ENCODE measurements at regions not wholly inside any gene's neighbourhood (a gene's known extent, or its start where the extent isn't known, plus 50 kb on each side); places are given as distances from the start of the nearest gene placed in this dataset.

DNA sequence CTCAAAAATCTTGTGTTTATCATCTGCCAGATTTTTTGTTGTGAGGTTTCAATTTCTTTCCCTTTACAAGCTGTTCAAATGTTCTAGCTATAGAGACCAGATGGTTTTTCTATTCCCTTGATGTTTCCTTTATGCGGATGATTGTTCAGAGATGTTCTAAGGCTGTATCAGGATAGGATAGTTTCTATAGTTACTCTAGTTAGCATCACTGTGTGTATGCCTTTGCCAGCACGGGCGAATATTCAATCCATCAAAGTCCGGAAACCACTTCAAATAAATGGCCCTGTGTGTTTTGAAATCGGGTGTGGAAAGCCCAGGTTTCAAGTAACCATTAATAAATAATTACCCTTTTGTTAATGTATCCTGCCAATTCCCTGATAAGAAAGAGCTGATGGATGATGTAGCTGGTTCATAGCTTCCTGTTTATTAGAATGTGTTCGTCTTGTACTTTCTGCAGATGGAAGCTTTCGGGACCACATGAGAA, 149.8 kb upstream of the PRKCQ start:
- H3K4me3 ChIP-seq (ENCODE audit: low read length): no peak overlapping the region
- DNase-seq: no peak
- H3K9me3 ChIP-seq (ENCODE audit: control insufficient read depth, low read depth, low read length): no peaks in the 10 kb centered on the region
- no peaks in the 10 kb centered on the region for H3K27me3 ChIP-seq (ENCODE audit: control insufficient read depth, insufficient read depth, low read length)
- WGBS (ENCODE audit: insufficient coverage, low lambda C conversion rate): no CpG with 5 or more reads among the region's 7 CpGs
- no peaks in the 10 kb centered on the region for H3K4me1 ChIP-seq (ENCODE audit: control insufficient read depth, insufficient read depth, low read length)
- H3K27ac ChIP-seq (ENCODE audit: low read length): no peak overlapping the region
- no peaks in the 10 kb centered on the region for H3K36me3 ChIP-seq (ENCODE audit: control insufficient read depth, insufficient read depth, low read length)

DNA sequence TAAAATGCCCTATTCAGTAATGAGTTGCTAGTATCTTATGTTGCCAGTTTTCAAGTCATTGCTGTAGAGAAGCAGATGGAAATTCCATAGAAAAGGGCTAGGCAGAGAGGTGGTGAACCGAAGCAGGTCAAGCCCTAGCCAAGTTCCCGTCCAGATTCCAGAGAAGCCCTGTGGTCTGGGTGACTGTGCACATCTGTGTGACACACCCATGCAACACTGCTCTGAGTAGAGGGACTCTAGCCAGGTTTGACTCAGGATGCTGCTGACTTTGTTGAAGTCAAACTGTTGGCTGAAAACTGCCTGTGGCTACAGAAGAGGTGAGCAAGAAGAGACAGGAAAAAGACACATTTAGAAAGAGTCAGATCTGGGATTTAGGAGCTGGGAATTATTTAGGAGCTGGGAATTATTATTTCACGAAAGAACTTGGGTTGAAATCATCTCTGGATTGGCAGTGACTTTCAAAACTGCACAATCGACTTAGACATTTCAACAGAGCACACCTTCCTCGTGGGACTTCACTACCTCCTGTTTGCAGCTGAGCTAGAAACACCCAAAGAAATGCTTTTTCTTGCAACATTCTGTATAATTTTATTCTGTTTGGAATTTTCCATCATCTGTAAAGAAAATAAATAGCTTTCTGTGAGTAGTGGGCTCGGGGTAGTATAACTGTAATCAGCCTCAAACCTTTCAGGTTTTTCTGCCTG, 149.1 kb upstream of the PRKCQ start:
- 83% methylated on average over 3 of the region's 6 CpGs for WGBS (ENCODE audit: insufficient coverage, low lambda C conversion rate)
- no peak overlapping the region for H3K27ac ChIP-seq (ENCODE audit: low read length)

DNA sequence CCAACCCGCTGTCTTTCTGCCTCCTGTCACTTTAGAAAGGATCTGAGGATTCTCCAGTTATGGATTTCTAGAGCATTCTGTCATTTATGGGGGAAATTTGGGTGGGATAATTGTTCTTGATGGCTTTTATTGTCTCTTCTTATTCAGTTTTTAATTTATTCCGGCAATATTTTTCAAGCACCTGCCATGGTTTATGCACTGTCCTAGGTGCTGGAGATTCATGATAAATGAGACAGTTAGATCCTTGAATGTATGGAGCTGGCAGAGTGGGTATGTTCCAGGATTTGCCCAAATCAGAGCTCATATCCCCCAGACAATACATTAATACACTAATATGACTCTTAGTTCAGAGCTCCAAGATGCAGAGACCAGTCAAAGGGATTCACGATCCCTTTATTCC, 146.8 kb upstream of the PRKCQ start:
- no peaks in the 10 kb centered on the region for H3K9me3 ChIP-seq (ENCODE audit: control insufficient read depth, low read depth, low read length)
- no peaks in the 10 kb centered on the region for H3K4me1 ChIP-seq (ENCODE audit: control insufficient read depth, insufficient read depth, low read length)
- WGBS (ENCODE audit: insufficient coverage, low lambda C conversion rate): 81% methylated on average over 2 of the region's 3 CpGs
- H3K27me3 ChIP-seq (ENCODE audit: control insufficient read depth, insufficient read depth, low read length): no peaks in the 10 kb centered on the region
- no peak overlapping the region for H3K27ac ChIP-seq (ENCODE audit: low read length)
- DNase-seq: no peak
- no peaks in the 10 kb centered on the region for H3K36me3 ChIP-seq (ENCODE audit: control insufficient read depth, insufficient read depth, low read length)
- H3K4me3 ChIP-seq (ENCODE audit: low read length): no peak overlapping the region

More for the DNA sequence above, 149.1 kb upstream of the PRKCQ start:
- Histone ChIP-seq H3K27me3 (ENCODE audit: control insufficient read depth, insufficient read depth, low read length) (no peaks in the 10 kb centered on the region), H3K4me3 (ENCODE audit: low read length) (no peak overlapping the region), H3K9me3 (ENCODE audit: control insufficient read depth, low read depth, low read length) (no peaks in the 10 kb centered on the region), H3K36me3 (ENCODE audit: control insufficient read depth, insufficient read depth, low read length) (no peaks in the 10 kb centered on the region), H3K4me1 (ENCODE audit: control insufficient read depth, insufficient read depth, low read length) (no peaks in the 10 kb centered on the region)
- DNase-seq: no peak

DNA sequence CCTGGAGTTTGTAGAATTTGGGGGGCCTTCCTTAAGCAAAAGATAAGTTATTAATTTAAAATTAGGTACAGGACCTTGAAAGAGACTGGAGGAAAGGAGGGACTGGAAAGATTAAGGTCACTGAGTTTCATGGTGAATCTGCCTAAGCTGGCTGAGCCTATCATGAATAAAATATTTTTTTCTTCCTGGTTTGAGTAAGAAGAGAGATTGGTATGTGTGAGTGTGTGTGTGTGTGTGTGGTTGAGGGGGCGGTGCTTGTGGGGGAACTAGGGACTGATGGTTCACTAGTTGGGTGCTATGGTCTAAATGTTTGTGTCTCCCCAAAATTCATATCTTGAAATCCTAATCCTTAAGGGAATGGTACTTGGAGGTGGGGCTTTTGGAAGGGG, 142.5 kb upstream of the PRKCQ start:
- Histone ChIP-seq H3K27me3 (ENCODE audit: control insufficient read depth, insufficient read depth, low read length) (no peaks in the 10 kb centered on the region), H3K36me3 (ENCODE audit: control insufficient read depth, insufficient read depth, low read length) (no peaks in the 10 kb centered on the region), H3K27ac (ENCODE audit: low read length) (no peak overlapping the region), H3K9me3 (ENCODE audit: control insufficient read depth, low read depth, low read length) (no peaks in the 10 kb centered on the region), H3K4me1 (ENCODE audit: control insufficient read depth, insufficient read depth, low read length) (no peaks in the 10 kb centered on the region), H3K4me3 (ENCODE audit: low read length) (no peak overlapping the region)
- no peak for DNase-seq
- no CpG with 5 or more reads among the region's 1 CpG for WGBS (ENCODE audit: insufficient coverage, low lambda C conversion rate)

DNA sequence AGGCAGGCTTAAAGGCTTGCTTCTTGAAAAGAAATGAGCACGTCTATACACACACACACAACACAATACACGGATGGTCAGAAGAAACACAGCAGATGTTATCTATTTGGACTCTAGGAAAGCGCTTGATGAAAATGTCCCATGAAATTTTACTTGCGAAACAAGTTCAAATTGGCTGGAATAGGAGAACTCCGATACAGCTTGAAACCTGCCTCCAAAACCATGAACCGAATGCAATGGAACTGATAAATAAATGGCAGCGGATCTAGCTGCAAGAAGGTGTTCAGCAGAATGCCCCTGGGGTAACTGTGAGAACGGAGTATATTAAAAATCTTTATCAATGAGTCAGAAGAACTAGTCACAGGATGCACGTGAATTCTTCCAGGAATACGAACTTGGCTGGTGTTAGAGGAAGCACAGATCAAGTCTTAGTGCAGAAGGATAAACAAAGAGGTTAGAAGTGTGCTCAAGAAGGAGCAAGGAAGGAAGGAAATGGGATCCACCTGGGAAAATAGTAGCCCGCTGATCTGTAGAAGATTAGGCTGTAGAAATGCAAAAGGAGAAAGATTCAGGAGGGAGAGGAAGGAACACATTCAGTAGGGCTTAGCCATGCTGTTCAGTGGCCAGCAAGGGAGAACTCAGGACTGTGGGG, 142.0 kb upstream of the PRKCQ start:
- Histone ChIP-seq H3K27ac (ENCODE audit: low read length) (no peak overlapping the region), H3K9me3 (ENCODE audit: control insufficient read depth, low read depth, low read length) (no peaks in the 10 kb centered on the region), H3K36me3 (ENCODE audit: control insufficient read depth, insufficient read depth, low read length) (no peaks in the 10 kb centered on the region), H3K27me3 (ENCODE audit: control insufficient read depth, insufficient read depth, low read length) (no peaks in the 10 kb centered on the region), H3K4me3 (ENCODE audit: low read length) (no peak overlapping the region), H3K4me1 (ENCODE audit: control insufficient read depth, insufficient read depth, low read length) (no peaks in the 10 kb centered on the region)
- DNase-seq: peak in 1 of 2 donors; percentile 17
- 53% methylated on average over 7 of the region's 11 CpGs for WGBS (ENCODE audit: insufficient coverage, low lambda C conversion rate)

DNA sequence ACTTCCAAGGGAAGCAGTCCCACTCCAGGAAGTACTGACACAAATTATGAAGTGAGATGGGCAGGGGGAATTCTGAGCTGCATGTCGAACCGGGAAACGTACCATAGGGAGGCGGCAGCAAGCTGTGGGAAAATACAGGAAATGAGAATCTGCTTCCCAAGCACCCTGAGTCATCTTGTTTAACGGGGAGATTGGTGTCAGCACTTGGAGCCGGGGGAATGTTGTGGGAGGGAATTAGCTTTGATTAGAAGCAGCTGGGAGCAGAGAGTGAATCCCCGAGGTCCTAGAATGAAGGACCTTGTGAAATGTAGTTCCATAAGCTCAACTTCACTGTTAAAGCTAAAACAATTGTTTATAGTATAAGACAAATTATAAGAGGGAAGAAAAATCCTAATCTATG, 141.4 kb upstream of the PRKCQ start:
- H3K27me3 ChIP-seq (ENCODE audit: control insufficient read depth, insufficient read depth, low read length): no peaks in the 10 kb centered on the region
- H3K36me3 ChIP-seq (ENCODE audit: control insufficient read depth, insufficient read depth, low read length): no peaks in the 10 kb centered on the region
- H3K27ac ChIP-seq (ENCODE audit: low read length): no peak overlapping the region
- peak; percentile 26 to 35 for DNase-seq
- H3K4me1 ChIP-seq (ENCODE audit: control insufficient read depth, insufficient read depth, low read length): no peaks in the 10 kb centered on the region
- no peaks in the 10 kb centered on the region for H3K9me3 ChIP-seq (ENCODE audit: control insufficient read depth, low read depth, low read length)
- no CpG with 5 or more reads among the region's 7 CpGs for WGBS (ENCODE audit: insufficient coverage, low lambda C conversion rate)
- H3K4me3 ChIP-seq (ENCODE audit: low read length): no peak overlapping the region

DNA sequence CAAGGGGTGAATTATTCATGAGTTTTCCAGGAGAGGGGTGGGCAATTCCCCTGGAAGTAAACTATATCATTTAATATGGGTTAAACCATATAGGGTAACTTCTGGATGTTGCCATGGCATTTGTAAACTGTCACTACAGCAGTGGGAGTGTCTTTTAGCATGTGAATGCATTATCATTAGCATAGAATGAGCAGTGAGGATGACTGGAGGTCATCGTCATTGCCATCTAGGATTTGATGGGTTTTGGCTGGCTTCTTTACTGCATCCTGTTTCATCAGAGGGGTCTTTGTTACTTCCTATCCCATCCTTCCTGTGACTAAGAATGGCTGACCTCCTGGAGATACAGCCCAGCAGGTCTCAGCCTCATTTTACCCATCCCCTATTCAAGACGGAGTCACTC, 139.5 kb upstream of the PRKCQ start:
- WGBS (ENCODE audit: insufficient coverage, low lambda C conversion rate): no CpG with 5 or more reads among the region's 2 CpGs
- no peak overlapping the region for H3K4me3 ChIP-seq (ENCODE audit: low read length)

DNA sequence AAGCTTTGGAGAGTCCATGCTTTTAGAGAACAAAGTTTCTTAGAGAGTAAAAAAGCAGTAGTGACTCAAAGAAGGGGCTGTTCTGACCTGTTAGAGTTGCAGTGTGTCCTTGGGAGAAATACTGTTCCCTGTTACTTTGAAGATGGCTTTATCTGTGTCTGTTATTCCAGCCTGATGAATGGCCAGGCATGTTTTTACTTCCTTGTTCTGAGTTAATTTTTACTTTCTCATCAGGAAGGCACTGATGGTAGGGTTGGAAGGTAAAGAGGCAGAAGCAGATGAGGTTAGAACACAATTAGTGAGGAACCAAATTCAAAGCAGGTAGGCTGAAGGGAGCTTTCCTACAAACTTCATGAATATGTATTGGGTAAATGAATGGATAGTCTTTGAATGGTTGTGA, 138.5 kb upstream of the PRKCQ start:
- DNase-seq: no peak
- no peaks in the 10 kb centered on the region for H3K4me1 ChIP-seq (ENCODE audit: control insufficient read depth, insufficient read depth, low read length)
- no peaks in the 10 kb centered on the region for H3K27me3 ChIP-seq (ENCODE audit: control insufficient read depth, insufficient read depth, low read length)
- H3K36me3 ChIP-seq (ENCODE audit: control insufficient read depth, insufficient read depth, low read length): no peaks in the 10 kb centered on the region
- no peak overlapping the region for H3K27ac ChIP-seq (ENCODE audit: low read length)
- H3K9me3 ChIP-seq (ENCODE audit: control insufficient read depth, low read depth, low read length): no peaks in the 10 kb centered on the region
- H3K4me3 ChIP-seq (ENCODE audit: low read length): no peak overlapping the region

More for the DNA sequence above, 139.5 kb upstream of the PRKCQ start:
- no peak overlapping the region for H3K27ac ChIP-seq (ENCODE audit: low read length)
- no peaks in the 10 kb centered on the region for H3K4me1 ChIP-seq (ENCODE audit: control insufficient read depth, insufficient read depth, low read length)
- no peaks in the 10 kb centered on the region for H3K27me3 ChIP-seq (ENCODE audit: control insufficient read depth, insufficient read depth, low read length)
- no peaks in the 10 kb centered on the region for H3K36me3 ChIP-seq (ENCODE audit: control insufficient read depth, insufficient read depth, low read length)
- H3K9me3 ChIP-seq (ENCODE audit: control insufficient read depth, low read depth, low read length): no peaks in the 10 kb centered on the region
- no peak for DNase-seq

DNA sequence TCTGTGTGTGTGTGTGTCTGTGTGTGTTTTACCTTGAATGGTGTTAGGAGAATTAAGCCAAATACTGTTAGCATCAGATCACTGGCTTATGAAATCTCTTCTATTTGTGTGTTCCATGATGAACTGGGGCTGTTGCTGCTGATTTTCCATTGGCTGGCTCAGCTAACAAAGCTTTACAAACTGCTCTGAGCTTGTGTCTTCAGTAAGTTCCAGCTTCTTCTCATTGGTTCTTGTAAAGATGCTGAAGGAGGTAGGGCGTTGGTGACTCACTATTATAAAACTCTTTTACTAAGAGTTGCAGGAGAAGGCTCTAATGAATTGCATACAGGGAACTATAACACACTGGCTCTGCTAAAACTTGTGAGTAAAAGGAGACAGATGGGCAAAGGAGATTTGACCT, 136.4 kb upstream of the PRKCQ start:
- no peak for DNase-seq
- no peak overlapping the region for H3K27ac ChIP-seq (ENCODE audit: low read length)
- H3K4me1 ChIP-seq (ENCODE audit: control insufficient read depth, insufficient read depth, low read length): no peaks in the 10 kb centered on the region
- no peaks in the 10 kb centered on the region for H3K36me3 ChIP-seq (ENCODE audit: control insufficient read depth, insufficient read depth, low read length)
- no peaks in the 10 kb centered on the region for H3K9me3 ChIP-seq (ENCODE audit: control insufficient read depth, low read depth, low read length)
- 86% methylated on average over 1 of the region's 1 CpG for WGBS (ENCODE audit: insufficient coverage, low lambda C conversion rate)
- H3K27me3 ChIP-seq (ENCODE audit: control insufficient read depth, insufficient read depth, low read length): peaks cover 4% of the 10 kb centered on the region
- no peak overlapping the region for H3K4me3 ChIP-seq (ENCODE audit: low read length)

DNA sequence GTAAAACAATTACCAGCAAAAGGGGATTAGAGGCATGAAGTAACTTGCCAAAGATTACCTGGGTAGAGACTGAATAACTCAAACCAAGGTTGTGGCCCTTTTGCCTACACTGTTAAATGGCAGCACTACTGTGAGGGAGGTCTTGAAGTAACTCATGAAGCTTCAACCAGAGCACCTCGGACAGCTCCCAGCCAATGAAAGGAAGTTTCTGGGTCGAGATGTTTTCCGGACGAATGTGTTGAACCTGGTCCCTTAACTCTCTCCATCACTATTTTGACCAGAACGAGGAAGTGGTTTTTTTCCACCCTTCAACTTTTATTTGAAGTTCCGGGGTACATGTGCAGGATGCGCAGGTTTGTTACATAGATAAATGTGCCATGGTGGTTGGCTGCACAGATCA, 133.6 kb upstream of the PRKCQ start:
- H3K4me3 ChIP-seq (ENCODE audit: low read length): no peak overlapping the region
- H3K27ac ChIP-seq (ENCODE audit: low read length): no peak overlapping the region
- H3K9me3 ChIP-seq (ENCODE audit: control insufficient read depth, low read depth, low read length): no peaks in the 10 kb centered on the region
- WGBS (ENCODE audit: insufficient coverage, low lambda C conversion rate): 21% methylated on average over 4 of the region's 7 CpGs
- H3K4me1 ChIP-seq (ENCODE audit: control insufficient read depth, insufficient read depth, low read length): no peaks in the 10 kb centered on the region
- H3K36me3 ChIP-seq (ENCODE audit: control insufficient read depth, insufficient read depth, low read length): no peaks in the 10 kb centered on the region
- no peak for DNase-seq
- peaks cover 4% of the 10 kb centered on the region for H3K27me3 ChIP-seq (ENCODE audit: control insufficient read depth, insufficient read depth, low read length)

DNA sequence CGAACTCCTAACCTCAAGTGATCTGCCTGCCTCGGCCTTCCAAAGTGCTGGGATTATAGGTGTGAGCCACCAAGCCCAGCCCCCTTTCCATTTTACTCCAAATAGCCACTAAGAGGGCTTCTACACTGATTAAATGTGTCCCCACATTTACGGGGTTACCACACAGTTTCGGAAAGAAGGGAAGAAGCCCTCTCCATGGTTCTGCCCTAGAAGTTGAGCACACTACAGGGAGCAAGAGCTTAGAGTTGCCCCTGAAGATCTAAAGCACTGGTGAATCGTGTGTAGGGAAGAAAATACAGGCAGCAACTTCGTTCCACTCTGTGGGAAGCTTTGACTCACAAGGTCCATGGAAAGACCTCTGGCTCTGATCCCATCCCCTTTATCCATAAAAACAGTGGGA, 133.0 kb upstream of the PRKCQ start:
- Histone ChIP-seq H3K36me3 (ENCODE audit: control insufficient read depth, insufficient read depth, low read length) (no peaks in the 10 kb centered on the region), H3K4me3 (ENCODE audit: low read length) (no peak overlapping the region), H3K4me1 (ENCODE audit: control insufficient read depth, insufficient read depth, low read length) (no peaks in the 10 kb centered on the region), H3K9me3 (ENCODE audit: control insufficient read depth, low read depth, low read length) (no peaks in the 10 kb centered on the region), H3K27ac (ENCODE audit: low read length) (no peak overlapping the region), H3K27me3 (ENCODE audit: control insufficient read depth, insufficient read depth, low read length) (peaks cover 4% of the 10 kb centered on the region)
- DNase-seq: no peak
- no CpG with 5 or more reads among the region's 6 CpGs for WGBS (ENCODE audit: insufficient coverage, low lambda C conversion rate)
